ENCODE measurements at regions not wholly inside any gene's neighbourhood (a gene's known extent, or its start where the extent isn't known, plus 50 kb on each side); places are given as distances from the start of the nearest gene placed in this dataset.

GRCh38 chr13:70616847-70617246, 508.6 kb upstream of the KLHL1 start:
- H3K4me3 ChIP-seq (ENCODE audit: low read length) = no peak overlapping the region
- no peak overlapping the region for H3K9ac ChIP-seq (ENCODE audit: low read length)
- H3K4me1 ChIP-seq (ENCODE audit: control insufficient read depth, insufficient read depth, low read length) = no peaks in the 10 kb centered on the region
- H3K27me3 ChIP-seq (ENCODE audit: control insufficient read depth, insufficient read depth, low read length) = no peaks in the 10 kb centered on the region
- H3K36me3 ChIP-seq (ENCODE audit: control insufficient read depth, insufficient read depth, low read length) = no peaks in the 10 kb centered on the region
- no peak overlapping the region for H3K27ac ChIP-seq (ENCODE audit: low read depth, low read length)

- H3K27ac ChIP-seq (ENCODE audit: low read depth, low read length) = no peak overlapping the region
- no peaks in the 10 kb centered on the region for H3K27me3 ChIP-seq (ENCODE audit: control insufficient read depth, insufficient read depth, low read length)
- no peaks in the 10 kb centered on the region for H3K4me1 ChIP-seq (ENCODE audit: control insufficient read depth, insufficient read depth, low read length)
- H3K36me3 ChIP-seq (ENCODE audit: control insufficient read depth, insufficient read depth, low read length) = no peaks in the 10 kb centered on the region
- no peak overlapping the region for H3K4me3 ChIP-seq (ENCODE audit: low read length)
- H3K9ac ChIP-seq (ENCODE audit: low read length) = no peak overlapping the region
Measured at GRCh38 chr13:70613295-70613694, 505.0 kb upstream of the KLHL1 start.

- H3K4me1 ChIP-seq (ENCODE audit: control insufficient read depth, insufficient read depth, low read length) = no peaks in the 10 kb centered on the region
- no peak overlapping the region for H3K4me3 ChIP-seq (ENCODE audit: low read length)
- no peaks in the 10 kb centered on the region for H3K36me3 ChIP-seq (ENCODE audit: control insufficient read depth, insufficient read depth, low read length)
- H3K27ac ChIP-seq (ENCODE audit: low read depth, low read length) = no peak overlapping the region
- no peak overlapping the region for H3K9ac ChIP-seq (ENCODE audit: low read length)
- no peaks in the 10 kb centered on the region for H3K27me3 ChIP-seq (ENCODE audit: control insufficient read depth, insufficient read depth, low read length)
Measured at GRCh38 chr13:70612881-70613280, 504.6 kb upstream of the KLHL1 start.

GRCh38 chr13:70604448-70604847, 496.2 kb upstream of the KLHL1 start:
- Histone ChIP-seq H3K36me3 (ENCODE audit: control insufficient read depth, insufficient read depth, low read length) (no peaks in the 10 kb centered on the region), H3K4me3 (ENCODE audit: low read length) (no peak overlapping the region)

GRCh38 chr13:70593716-70594115, 485.5 kb upstream of the KLHL1 start:
- H3K4me3 ChIP-seq (ENCODE audit: low read length) = no peak overlapping the region
- no peaks in the 10 kb centered on the region for H3K4me1 ChIP-seq (ENCODE audit: control insufficient read depth, insufficient read depth, low read length)
- H3K27me3 ChIP-seq (ENCODE audit: control insufficient read depth, insufficient read depth, low read length) = no peaks in the 10 kb centered on the region
- no peaks in the 10 kb centered on the region for H3K36me3 ChIP-seq (ENCODE audit: control insufficient read depth, insufficient read depth, low read length)
- H3K9ac ChIP-seq (ENCODE audit: low read length) = no peak overlapping the region
- no peak overlapping the region for H3K27ac ChIP-seq (ENCODE audit: low read depth, low read length)

More at GRCh38 chr13:70604448-70604847, 496.2 kb upstream of the KLHL1 start:
- Histone ChIP-seq H3K27me3 (ENCODE audit: control insufficient read depth, insufficient read depth, low read length) (no peaks in the 10 kb centered on the region), H3K27ac (ENCODE audit: low read depth, low read length) (no peak overlapping the region), H3K9ac (ENCODE audit: low read length) (no peak overlapping the region), H3K4me1 (ENCODE audit: control insufficient read depth, insufficient read depth, low read length) (no peaks in the 10 kb centered on the region)

GRCh38 chr13:70585109-70585508, 476.9 kb upstream of the KLHL1 start:
- no peak overlapping the region for H3K27ac ChIP-seq (ENCODE audit: low read depth, low read length)
- no peaks in the 10 kb centered on the region for H3K27me3 ChIP-seq (ENCODE audit: control insufficient read depth, insufficient read depth, low read length)
- no peaks in the 10 kb centered on the region for H3K36me3 ChIP-seq (ENCODE audit: control insufficient read depth, insufficient read depth, low read length)
- no peak overlapping the region for H3K4me3 ChIP-seq (ENCODE audit: low read length)
- H3K4me1 ChIP-seq (ENCODE audit: control insufficient read depth, insufficient read depth, low read length) = no peaks in the 10 kb centered on the region
- H3K9ac ChIP-seq (ENCODE audit: low read length) = no peak overlapping the region

GRCh38 chr13:70580825-70581224, 472.6 kb upstream of the KLHL1 start:
- Histone ChIP-seq H3K4me3 (ENCODE audit: low read length) (no peak overlapping the region), H3K36me3 (ENCODE audit: control insufficient read depth, insufficient read depth, low read length) (no peaks in the 10 kb centered on the region), H3K27me3 (ENCODE audit: control insufficient read depth, insufficient read depth, low read length) (no peaks in the 10 kb centered on the region), H3K4me1 (ENCODE audit: control insufficient read depth, insufficient read depth, low read length) (no peaks in the 10 kb centered on the region), H3K9ac (ENCODE audit: low read length) (no peak overlapping the region), H3K27ac (ENCODE audit: low read depth, low read length) (no peak overlapping the region)

- no peak overlapping the region for H3K27ac ChIP-seq (ENCODE audit: low read depth, low read length)
Measured at GRCh38 chr13:70579941-70580340, 471.7 kb upstream of the KLHL1 start.

GRCh38 chr13:70571221-70571620, 463.0 kb upstream of the KLHL1 start:
- Histone ChIP-seq H3K9ac (ENCODE audit: low read length) (no peak overlapping the region), H3K4me3 (ENCODE audit: low read length) (no peak overlapping the region), H3K27me3 (ENCODE audit: control insufficient read depth, insufficient read depth, low read length) (no peaks in the 10 kb centered on the region), H3K4me1 (ENCODE audit: control insufficient read depth, insufficient read depth, low read length) (no peaks in the 10 kb centered on the region), H3K27ac (ENCODE audit: low read depth, low read length) (no peak overlapping the region), H3K36me3 (ENCODE audit: control insufficient read depth, insufficient read depth, low read length) (no peaks in the 10 kb centered on the region)

More at GRCh38 chr13:70579941-70580340, 471.7 kb upstream of the KLHL1 start:
- Histone ChIP-seq H3K4me3 (ENCODE audit: low read length) (no peak overlapping the region), H3K27me3 (ENCODE audit: control insufficient read depth, insufficient read depth, low read length) (no peaks in the 10 kb centered on the region), H3K36me3 (ENCODE audit: control insufficient read depth, insufficient read depth, low read length) (no peaks in the 10 kb centered on the region), H3K4me1 (ENCODE audit: control insufficient read depth, insufficient read depth, low read length) (no peaks in the 10 kb centered on the region), H3K9ac (ENCODE audit: low read length) (no peak overlapping the region)

GRCh38 chr13:70568571-70568970, 460.3 kb upstream of the KLHL1 start:
- no peak overlapping the region for H3K9ac ChIP-seq (ENCODE audit: low read length)
- no peaks in the 10 kb centered on the region for H3K27me3 ChIP-seq (ENCODE audit: control insufficient read depth, insufficient read depth, low read length)
- no peak overlapping the region for H3K4me3 ChIP-seq (ENCODE audit: low read length)
- no peaks in the 10 kb centered on the region for H3K4me1 ChIP-seq (ENCODE audit: control insufficient read depth, insufficient read depth, low read length)
- H3K27ac ChIP-seq (ENCODE audit: low read depth, low read length) = no peak overlapping the region
- H3K36me3 ChIP-seq (ENCODE audit: control insufficient read depth, insufficient read depth, low read length) = no peaks in the 10 kb centered on the region

GRCh38 chr13:70544706-70545105, 436.5 kb upstream of the KLHL1 start:
- H3K27ac ChIP-seq (ENCODE audit: low read depth, low read length) = no peak overlapping the region
- H3K36me3 ChIP-seq (ENCODE audit: control insufficient read depth, insufficient read depth, low read length) = no peaks in the 10 kb centered on the region
- no peaks in the 10 kb centered on the region for H3K27me3 ChIP-seq (ENCODE audit: control insufficient read depth, insufficient read depth, low read length)
- no peaks in the 10 kb centered on the region for H3K4me1 ChIP-seq (ENCODE audit: control insufficient read depth, insufficient read depth, low read length)
- H3K4me3 ChIP-seq (ENCODE audit: low read length) = no peak overlapping the region
- H3K9ac ChIP-seq (ENCODE audit: low read length) = no peak overlapping the region

GRCh38 chr13:70541451-70541850, 433.2 kb upstream of the KLHL1 start:
- Histone ChIP-seq H3K36me3 (ENCODE audit: control insufficient read depth, insufficient read depth, low read length) (no peaks in the 10 kb centered on the region), H3K9ac (ENCODE audit: low read length) (no peak overlapping the region), H3K4me1 (ENCODE audit: control insufficient read depth, insufficient read depth, low read length) (no peaks in the 10 kb centered on the region), H3K27me3 (ENCODE audit: control insufficient read depth, insufficient read depth, low read length) (no peaks in the 10 kb centered on the region), H3K4me3 (ENCODE audit: low read length) (no peak overlapping the region), H3K27ac (ENCODE audit: low read depth, low read length) (no peak overlapping the region)

- H3K27me3 ChIP-seq (ENCODE audit: control insufficient read depth, insufficient read depth, low read length) = no peaks in the 10 kb centered on the region
- H3K4me3 ChIP-seq (ENCODE audit: low read length) = no peak overlapping the region
- no peak overlapping the region for H3K27ac ChIP-seq (ENCODE audit: low read depth, low read length)
- H3K36me3 ChIP-seq (ENCODE audit: control insufficient read depth, insufficient read depth, low read length) = no peaks in the 10 kb centered on the region
- no peaks in the 10 kb centered on the region for H3K4me1 ChIP-seq (ENCODE audit: control insufficient read depth, insufficient read depth, low read length)
- no peak overlapping the region for H3K9ac ChIP-seq (ENCODE audit: low read length)
Measured at GRCh38 chr13:70534466-70534865, 426.2 kb upstream of the KLHL1 start.
